GM03348 (cell line): ENCODE measurements at regions not wholly inside any gene's neighbourhood (a gene's known extent, or its start where the extent isn't known, plus 50 kb on each side); places are given as distances from the start of the nearest gene placed in this dataset.
A peak's percentile ranks its signal among the peaks of the same experiment; 100 is the strongest.

Experiments used
- DNase-seq: peaks from one replicate; pipeline ENCODE4 v3.0.0; 2012; ENCODE audit warnings: low spot score

DNA sequence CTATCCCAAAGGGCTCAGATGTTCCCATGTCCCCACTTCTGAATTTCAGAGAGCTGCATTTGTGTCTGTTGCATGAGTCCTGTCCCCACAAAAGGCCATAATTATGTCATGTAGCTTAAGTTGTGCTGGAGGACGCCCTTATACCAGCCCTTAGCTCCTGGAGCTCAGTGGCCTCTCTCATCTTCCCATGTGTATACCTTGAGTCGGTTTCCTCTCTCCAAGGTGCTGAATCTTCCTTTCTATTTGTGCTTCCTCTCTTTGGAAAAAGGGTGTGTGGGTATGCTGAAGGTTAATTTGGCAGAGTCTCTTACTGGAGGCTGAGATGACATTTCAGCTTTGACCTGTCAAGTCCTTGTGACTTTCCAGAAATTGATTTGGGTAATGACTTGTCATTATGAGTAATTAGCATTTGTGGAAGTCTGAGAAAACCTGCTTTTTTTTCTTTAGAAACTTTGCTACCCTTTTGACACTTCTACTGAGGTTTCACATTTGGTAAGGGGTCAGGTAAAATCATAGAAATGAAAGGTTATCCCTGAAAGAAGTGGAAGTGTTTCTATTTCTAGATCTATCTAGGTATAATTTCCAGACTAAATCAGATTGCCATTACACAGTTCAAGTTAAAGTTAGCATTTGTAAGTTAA, 185.4 kb downstream of the ABCC12 start:
- DNase-seq = peak; percentile 22

DNA sequence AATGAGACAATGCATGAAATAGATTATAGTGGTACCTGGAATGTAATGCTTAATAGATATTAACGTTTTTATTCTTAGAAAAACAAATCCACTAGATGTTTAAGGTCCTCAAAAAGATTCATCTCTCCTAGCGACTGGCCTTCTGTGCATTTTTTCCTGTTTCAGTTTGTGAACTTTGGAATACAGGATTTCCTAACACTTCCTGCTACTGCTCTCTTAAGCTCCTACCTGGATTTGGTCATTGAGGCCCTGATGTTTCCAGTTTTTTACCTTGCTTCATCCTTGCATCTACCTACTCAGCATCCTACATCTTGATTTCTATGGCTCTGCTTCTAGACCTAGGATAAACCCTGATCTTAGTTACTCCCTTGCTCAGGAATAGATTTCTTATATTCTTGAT, 188.4 kb downstream of the ABCC12 start:
- no peak for DNase-seq

DNA sequence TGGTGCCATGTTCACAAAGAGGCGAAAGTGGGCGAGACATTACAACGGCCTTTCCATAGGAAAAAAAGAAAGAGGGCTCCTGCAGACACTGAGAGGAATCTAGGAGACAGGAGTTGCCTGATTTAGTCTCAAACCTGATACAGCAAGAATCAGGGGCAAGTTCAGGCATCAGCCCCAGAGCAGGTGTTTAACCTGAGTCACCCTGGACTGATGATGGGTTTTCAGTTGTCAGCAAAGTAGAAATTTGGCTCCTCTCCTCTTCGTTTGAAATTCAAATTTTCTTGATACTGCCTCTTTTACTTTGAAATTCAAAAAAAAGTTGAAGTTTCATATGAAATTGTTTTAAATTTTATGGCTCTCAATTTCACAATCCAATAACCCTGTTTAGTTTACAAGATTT, 189.5 kb downstream of the ABCC12 start:
- no peak for DNase-seq

DNA sequence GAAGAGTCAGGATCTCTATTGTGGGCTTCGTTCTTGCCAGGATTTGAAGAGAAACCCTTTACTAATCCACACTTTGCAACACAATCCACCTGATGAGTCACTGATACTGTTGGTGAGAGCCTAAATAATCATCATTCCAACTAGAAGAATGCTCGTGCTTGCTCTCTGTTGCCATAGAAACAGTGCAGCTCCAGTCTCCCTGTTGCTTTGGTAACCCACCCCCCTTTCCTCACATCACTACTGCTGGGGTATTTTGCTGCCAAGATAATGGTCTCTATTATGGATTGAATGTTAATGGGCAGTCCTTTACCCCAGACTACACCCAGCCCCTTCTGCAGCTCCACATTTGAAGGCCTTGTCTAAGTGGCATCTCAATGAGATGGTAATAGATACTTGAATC, 190.4 kb downstream of the ABCC12 start:
- no peak for DNase-seq

DNA sequence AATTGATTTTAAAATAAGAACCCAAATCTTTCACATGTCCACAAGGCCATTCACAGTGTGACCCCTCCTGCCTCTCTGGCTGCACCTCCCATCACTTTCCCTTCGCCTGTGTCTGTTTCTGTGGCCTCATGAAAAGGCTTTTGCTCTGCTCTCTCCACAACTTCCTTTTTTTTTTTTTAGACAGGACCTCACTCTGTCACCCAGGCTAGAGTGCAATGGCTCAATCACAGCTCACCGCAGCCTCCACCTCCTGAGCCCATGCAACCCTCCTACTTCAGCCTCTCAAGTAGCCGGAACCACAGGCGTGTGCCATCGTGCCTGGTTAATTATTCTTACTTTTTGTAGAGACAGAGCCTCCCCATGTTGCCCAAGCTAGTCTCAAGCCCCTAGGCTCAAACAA, 197.1 kb downstream of the ABCC12 start:
- no peak for DNase-seq

DNA sequence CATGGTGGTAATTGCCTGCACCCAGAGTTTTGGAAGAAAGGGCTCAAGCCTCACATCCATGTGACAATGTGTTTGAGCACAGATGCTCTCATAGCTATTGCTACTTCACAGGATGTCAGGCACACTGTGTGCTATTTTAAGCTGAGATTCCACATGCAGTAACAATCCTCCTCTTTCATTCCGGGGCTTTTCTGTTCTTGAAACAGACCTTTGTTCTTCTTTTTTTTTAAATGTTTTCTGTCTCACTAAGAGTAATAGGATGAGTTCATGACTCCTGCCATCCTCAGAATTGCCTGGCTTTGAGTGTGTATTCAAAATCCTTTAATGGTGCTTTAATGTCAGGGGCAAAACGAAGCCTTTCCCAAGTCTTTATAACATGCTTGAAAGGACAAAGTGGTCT, 198.9 kb downstream of the ABCC12 start:
- DNase-seq = no peak

DNA sequence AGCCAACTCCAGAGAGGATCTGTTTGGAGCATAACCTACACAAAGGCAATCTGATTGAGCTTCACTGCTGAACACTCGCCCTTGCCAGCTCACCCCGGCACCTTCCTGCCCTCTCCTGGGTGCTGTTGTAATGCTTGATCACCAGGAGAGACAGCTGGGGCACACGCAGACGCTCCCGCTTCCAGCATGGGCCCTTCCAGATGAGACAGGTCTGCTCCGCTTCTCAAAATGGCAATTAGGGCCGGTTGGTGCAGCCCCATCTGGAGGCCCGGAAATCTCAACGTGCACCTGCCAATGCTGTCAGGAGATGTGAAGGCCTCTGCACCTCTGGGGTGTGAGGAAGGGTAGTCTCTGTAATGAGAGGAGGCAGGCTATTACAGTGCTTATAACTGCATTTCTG, 206.1 kb downstream of the ABCC12 start:
- no peak for DNase-seq

DNA sequence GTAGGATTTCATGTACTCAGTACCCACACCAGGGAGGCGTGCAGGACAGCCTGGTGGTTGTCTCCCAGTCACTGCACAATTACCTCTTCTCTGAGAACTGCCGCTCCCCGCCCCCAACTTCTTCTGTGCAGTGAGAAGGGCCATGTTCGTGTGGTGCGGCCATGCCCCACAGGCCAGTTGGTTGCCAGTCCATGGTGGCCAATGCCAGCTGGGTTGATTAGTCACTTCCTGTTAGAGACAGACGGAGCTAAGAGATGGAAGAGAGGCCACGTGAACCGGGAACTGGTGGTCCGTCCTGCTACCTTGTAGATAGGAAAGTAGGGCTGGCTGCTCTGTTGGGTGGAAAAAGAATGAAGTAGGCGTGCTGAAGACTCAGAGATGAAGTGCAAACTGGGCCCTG, 206.5 kb downstream of the ABCC12 start:
- DNase-seq = no peak

DNA sequence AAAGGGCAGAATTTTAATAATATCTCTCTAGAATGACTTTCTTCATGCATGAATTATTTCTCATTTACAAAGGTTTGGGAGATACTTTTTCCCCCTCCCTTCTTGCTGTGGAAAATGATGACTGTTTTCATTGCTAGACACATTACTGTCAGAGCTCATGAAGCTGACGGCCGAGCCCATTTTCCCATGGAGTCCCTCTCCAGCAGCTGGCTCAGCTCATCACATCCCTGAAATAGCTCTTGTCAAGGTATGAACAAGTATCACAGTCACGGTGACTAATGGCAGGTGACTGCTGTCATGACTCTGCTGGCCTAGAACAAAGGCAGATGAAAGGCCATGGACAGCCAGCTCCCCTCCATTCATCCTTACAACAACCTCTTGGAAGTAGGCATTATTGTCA, 208.1 kb downstream of the ABCC12 start:
- no peak for DNase-seq

DNA sequence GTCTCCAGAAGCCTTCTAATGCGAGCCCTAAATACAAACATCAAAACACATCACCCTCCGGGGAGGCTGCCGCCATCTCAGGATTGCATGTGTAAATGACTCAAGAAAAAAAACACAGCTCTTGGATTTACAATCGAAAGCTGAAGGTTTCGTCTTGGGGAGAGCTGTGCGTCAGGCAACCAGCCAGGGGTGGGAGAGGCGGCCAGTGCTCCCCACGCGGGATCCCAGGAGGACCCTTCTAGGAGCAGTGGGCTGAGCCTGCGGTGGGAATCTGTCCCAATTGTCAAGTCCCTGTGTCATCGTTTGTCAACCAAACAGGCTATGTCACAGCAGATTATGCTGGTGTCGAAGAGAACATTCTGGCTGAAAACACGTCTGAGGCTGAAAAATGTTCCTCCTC, 209.7 kb downstream of the ABCC12 start:
- DNase-seq = no peak

DNA sequence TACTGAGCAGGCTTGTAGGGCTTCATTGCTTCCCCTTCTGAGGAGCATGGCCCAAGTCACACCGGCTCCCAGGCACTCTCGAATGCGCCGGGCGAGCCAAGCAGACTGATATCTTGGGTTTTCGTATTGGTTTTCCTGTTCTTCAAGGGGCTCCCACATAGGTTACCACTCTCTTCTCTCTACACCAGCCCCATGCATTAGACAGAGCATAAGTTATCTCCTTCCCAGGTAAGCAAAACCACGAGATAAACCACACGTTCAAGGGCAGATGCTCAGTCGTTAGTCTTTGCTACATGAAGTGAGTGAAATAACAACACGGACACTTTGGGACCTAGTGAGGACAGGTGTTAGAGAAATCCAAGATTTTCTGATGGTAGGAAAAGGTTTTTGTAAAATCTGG, 211.2 kb downstream of the ABCC12 start:
- DNase-seq = no peak

DNA sequence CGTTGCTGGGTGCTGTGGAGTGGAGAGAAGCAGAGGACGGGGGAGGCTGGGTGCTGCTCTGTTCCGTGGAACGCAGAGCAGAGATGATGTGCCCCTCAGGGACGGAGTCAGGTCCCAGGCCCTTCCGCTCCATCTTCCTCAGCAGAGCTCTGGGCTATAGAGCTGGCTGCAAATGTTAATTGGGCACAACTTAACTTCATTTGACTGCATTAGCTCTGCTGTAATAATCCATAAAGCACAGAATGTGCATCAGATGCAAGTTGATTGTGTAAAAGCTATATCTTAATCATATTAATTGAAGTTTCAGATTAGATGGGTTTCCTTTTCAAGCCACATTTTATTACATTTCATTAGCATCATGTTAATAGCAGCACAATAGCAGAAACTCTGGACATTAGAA, 212.6 kb downstream of the ABCC12 start:
- no peak for DNase-seq

DNA sequence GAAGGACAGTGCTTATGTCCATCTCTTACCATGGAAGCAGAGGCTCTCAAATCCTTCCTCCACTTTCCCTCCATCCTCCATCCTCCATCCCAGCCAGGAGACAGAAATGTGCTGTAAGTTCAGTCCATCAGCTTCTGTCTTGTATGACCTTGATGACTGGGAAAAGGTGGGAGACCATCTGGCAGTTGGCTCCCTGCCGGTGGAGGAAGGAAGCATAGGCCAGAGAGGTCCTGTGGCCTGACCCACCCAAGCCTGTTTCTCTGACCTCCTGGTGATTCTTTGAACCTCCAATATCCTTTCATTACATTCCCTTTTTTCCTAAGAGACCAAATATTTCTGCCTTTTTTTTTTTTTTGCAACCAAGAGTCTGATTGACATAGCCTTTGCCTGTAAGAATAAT, 215.3 kb downstream of the ABCC12 start:
- no peak for DNase-seq

DNA sequence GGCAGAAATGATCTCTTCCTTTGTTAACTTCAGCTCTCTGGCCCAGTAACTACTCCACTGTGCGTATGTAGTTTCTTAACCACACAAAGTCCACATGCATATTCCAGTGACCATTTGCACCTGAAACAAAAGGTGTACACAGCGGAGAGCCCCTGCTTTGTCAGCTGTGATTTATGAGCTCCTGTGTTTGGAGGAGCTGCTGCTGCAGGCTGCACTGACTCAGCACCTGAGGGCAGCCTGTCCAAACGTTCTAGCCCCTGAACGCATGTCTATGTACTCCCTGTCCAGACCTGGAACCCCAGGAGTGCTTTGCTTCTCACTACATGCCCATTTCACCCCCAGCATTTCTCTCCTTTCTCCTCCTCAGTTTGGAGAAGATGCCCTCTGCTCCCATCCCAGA, 216.1 kb downstream of the ABCC12 start:
- DNase-seq = no peak

DNA sequence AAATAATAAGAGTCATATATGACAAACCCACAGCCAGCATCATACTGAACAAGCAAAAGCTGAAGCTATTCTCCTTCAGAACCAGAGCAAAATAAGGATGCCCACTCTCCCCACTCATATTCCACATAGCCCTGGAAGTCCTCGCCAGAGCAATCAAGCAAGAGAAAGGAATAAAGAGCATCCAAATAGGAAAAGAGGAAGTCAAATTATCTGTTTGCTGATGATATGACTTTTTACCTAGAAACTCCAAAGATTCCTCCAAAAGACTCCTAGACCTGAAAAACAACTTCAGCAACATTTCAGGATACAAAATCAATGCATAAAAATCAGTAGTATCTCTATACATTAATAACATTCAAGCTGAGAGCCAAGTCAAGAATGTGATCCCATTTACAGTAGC, 217.5 kb downstream of the ABCC12 start:
- DNase-seq = no peak

DNA sequence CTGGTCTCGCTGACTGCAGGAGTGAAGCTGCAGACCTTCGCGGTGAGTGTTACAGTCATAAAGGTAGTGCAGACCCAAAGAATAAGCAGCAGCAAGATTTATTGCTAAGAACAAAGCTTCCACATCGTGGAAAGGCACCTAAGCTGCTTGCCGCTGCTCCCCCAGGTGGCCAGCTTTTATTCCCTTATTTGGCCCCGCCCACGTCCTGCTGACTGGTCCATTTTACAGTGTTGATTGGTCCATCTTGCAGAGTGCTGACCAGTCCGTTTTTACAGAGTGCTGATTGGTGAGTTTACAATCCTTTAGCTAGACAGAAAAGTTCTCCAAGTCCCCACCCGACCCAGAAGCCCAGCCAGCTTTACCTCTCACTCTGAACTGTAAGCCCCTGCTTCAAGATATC, 227.8 kb downstream of the ABCC12 start:
- DNase-seq = no peak

DNA sequence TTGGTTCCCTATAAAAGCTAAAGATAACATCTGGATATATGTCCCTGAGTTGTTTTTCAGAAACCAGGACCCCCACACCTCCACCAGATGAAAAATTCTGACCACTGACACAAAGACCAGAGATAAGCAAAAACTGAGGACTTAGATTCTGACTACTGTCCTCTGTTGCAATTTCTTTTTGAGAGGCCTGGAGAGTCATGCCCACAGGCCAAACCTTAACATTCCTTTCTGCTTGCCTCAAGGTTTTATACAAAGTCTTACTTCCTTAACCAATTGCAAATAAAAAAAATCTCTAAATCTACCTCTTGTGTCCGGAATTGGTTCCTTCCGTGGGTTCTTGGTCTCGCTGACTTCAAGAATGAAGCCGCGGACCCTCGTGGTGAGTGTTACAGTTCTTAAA, 228.5 kb downstream of the ABCC12 start:
- no peak for DNase-seq

DNA sequence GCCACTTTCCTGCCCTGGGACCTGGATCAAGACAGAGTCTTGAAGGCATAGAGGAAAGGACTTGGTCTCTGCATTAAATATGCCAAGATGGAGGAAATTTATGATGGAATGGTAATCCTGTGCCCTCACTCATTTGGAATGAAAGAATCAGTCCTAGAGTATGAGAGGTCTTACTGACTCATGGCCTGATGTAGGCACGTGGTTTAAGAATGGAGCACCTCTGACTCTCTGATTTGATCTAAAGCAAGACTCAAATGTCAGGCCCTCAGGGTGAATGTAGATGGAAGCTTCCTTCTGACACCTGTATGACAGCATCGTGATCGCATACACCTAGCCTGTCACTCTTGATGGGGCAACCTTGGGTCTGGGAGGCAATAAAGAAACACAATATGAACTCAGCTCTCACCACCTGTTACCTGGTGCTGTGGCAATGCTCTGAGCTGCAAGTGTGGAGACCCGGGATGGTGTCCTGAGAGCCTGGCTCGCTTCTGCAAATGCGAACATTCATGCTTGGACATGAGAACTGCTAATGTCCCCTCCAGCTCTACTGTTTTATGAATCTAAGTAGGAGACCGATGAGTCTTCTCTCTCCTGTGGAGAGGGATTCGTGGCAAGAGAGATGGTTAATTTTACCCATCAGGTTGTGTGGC, 229.9 kb downstream of the ABCC12 start:
- no peak for DNase-seq

DNA sequence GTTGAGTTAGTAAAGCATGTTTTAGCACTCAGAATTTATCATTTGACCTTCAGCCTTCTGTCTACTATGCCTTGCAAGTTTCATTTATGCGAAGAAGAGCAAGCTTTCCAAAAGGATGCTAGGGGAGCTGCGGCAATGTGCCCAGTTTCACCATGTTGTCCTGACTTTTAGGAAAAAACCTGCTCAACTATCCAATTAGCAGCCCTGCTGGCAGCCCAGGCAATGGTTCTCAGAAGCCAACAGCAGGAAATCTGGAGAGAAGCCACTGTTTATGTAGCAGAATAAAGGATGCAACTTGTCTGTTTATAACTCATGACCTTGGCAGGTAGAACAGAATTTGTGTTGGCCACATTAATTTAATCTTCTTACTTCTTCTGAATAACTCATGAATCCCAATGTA, 230.8 kb downstream of the ABCC12 start:
- no peak for DNase-seq

DNA sequence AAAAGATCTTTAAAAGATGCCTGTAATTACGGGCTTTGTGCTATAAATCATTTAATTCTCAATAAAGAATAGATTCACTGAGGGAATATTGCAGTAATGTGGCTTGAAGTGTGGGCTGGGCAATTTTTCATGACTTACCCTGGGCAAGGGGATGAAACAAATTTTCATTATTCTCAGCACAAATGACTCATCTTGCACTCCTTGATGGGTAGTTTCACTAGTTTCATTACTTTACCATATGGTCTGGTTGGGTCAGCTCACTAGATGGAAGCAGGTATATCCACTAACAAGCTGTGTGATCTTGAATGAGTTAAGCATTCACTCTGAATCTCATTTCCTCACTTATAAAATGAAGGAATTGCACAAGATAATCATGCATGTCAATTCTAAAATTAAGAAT, 234.3 kb downstream of the ABCC12 start:
- no peak for DNase-seq

DNA sequence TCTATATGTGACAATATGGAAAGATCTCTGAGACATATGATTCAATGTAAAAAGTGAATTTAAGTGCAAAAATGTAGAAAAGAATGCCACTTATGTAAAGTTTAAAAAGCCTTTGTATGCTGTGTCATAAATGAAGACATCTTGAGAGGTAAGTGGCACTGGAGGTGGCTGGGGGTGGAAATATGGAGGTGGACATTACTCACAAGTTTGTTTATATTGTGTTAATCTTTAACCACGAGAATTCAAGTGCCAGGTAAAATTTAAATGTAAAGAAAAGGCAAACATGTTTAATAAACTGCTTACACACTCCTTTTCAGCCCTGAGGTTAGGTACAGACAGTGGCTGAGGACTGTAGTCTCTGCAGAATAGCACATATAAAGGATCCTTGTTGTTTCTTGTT, 235.1 kb downstream of the ABCC12 start:
- DNase-seq = no peak

DNA sequence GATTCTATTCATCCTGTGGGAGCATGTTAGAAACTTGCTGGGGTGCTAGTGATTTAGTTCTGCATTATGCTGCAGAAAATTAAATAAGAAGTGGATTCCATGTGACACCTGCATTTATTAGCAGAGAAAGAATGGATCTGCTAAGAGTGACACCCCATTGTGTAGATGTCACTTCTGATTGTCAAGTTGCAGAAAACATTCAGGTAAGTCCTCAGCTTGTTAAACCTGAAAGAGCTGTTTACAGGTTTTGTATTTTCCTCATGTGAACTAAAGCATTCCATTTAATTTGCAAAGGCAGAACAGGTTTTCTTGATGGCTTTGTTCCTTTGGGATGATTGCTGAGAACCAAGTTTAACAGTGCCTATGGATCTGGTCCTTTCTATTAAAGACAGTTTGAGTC, 238.7 kb downstream of the ABCC12 start:
- no peak for DNase-seq

DNA sequence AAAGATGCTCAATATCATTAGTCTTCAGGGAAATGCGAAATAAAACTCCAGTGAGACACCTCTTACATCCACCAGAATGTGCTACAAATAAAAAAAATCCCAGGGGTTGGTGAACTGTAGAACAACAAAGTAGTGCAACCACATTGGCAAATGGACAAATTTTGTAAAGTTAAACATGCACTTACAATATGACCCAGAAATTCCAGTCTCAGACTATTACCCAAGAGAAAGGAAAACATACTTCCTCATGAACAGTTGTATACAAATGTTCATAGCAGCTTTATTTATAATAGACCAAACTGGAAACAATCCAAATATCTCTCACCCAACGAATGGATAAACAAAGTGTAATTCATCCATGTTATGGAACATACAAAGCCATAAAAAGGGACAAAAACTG, 239.5 kb downstream of the ABCC12 start:
- no peak for DNase-seq

DNA sequence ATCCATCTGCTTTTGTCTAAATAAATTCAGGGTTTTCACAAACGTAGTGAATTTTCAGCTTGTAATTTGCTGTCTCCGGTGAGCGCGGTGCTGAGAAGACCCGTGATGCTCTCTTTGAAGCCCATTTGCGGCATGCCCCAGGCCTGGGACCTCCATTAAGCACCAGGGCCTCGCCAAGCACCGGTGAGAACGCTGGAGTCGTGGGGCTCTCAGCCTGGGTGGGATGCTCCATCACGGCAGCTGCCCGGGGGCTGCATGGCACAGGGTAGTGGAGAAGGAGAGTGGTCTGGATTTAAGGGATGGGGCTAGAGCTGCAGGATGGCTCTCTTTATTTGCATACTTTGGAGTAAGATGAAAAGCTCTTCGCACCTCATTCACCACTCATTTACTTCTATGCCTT, 248.7 kb downstream of the ABCC12 start:
- no peak for DNase-seq
